ENCODE measurements at regions not wholly inside any gene's neighbourhood (a gene's known extent, or its start where the extent isn't known, plus 50 kb on each side); places are given as distances from the start of the nearest gene placed in this dataset.

- TF ChIP-seq CTCF (IDR thresholded peaks at IDR 0.05): no peak
- no peak for TF ChIP-seq POLR2A (IDR thresholded peaks at IDR 0.05)
- no peak for TF ChIP-seq POLR2AphosphoS5 (IDR thresholded peaks at IDR 0.05)
These were observed 107.0 kb upstream of the PALS2 start for GRCh38 chr7:24466168-24466768.

Data from stomach (tissue), 4 donors.